HuH-7.5 (cell line): ENCODE measurements at regions not wholly inside any gene's neighbourhood (a gene's known extent, or its start where the extent isn't known, plus 50 kb on each side); places are given as distances from the start of the nearest gene placed in this dataset.
"Not testable (repeated sequence)": the region's sequence is repeated elsewhere in the genome, so short reads cannot be mapped to it uniquely, and the experiment has no call there.

Source experiments
- DNase-seq: peaks from one replicate; pipeline ENCODE4 v3.0.0; 2011; ENCODE audit warnings: low spot score

DNA sequence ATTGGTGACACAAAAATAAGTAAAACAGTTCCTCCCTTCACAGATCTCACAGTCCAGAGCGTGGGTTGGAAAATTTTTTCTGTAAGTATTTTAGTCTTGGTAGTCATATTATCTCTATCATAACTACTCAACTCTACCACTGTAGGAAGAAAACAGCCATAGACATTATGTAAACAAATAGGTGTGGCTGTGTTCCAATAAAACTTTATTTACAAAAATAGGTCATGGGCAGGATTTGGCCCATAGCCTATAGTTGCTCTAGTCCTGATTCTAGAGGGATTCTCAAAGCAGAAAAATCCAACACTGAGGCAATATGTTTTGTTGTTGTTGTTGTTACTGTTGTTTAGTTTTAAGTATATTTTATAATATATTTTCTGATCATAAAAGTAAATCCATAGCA lies 206.1 kb upstream of the GADL1 start:
- no peak for DNase-seq

DNA sequence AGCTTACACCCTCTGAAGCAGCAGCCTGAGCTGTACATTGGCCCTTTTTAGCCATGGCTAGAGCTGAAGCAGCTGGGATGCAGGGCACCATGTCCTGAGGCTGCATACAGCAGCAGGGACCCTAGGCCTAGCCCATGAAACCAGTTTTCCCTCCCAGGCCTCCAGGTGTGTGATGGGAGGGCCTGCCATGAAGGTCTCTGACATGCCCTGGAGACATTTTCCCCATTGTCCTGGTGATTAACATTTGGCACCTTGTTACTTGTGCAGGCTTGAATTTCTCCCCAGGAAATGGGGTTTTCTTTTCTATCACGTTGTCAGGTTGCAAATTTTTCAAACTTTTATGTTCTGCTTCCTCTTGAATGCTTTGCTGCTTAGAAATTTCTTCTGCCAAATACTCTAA lies 206.8 kb upstream of the GADL1 start:
- not testable (repeated sequence) for DNase-seq

DNA sequence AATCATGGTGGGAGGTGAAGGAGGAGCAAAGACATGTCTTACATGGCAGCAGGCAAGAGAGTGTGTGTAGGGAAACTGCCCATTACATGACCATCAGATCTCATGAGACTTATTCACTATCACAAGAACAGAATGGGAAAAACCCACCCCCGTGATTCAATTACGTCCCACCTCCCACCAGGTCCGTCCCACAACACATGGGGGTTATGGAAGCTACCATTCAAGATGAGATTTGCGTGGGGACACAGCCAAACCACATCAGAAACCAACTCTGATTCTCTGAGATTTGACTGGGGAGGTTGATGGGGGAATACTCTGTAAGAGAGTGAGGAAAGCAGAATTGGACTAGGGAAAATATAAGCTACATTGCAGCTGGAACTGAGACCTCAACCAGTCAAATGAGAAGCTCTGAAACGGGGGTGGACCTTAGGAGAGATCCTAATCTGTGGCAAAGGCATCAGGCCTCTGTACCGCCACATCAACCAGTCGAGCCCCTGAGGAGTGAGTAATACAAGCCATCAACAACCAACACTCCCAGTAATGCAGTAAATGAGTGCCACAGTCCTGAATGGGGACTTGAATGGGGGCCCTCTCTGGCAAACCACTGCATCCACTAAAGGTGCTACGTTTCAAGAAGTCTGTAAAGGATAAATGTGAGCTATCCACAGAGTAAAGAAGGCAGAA lies 207.9 kb upstream of the GADL1 start:
- no peak for DNase-seq

DNA sequence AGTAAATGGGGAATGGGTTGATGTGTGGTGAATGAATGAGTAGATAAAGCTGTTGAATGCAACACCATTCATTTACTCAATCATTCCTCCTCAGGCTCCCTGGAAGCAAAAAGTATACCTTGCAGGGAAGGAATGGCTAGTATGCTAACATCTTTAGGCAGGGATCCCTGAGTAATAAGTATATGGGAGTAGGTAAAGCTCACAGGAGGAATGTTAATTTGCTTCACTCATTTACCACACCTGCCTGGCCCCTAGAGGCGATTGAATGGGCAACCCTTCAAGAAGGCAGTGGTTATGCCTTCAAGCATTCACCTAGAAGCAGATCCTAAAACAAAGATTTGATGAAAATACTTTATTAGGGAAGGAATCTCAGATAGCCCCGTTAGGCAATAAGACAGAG lies 208.7 kb upstream of the GADL1 start:
- no peak for DNase-seq

DNA sequence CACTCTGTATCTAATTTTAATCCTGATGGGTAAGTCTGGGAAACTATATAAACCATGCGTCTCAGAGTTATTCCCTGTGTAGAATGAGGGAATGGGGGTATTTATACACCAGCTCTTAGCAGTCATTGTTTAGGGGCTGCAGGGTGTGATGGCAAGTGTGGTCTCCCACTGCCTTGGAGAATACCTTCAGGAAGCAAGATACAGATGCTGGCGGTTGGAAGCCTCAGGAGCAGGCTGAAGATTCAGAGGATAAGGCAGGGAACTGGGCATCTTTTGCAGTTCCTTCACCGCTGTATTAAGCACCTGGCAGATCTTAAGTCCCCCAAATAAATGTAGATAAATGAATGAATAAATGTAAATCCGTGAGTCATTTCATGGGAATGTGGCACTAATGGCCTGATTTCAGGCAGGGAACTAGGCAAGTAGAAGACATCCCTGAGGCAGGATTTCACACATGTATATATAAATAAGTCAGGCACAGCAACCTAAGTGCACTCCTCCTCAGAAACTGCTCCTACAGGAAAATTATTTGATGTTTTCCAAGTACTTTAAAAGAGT lies 209.2 kb upstream of the GADL1 start:
- DNase-seq, result no peak

DNA sequence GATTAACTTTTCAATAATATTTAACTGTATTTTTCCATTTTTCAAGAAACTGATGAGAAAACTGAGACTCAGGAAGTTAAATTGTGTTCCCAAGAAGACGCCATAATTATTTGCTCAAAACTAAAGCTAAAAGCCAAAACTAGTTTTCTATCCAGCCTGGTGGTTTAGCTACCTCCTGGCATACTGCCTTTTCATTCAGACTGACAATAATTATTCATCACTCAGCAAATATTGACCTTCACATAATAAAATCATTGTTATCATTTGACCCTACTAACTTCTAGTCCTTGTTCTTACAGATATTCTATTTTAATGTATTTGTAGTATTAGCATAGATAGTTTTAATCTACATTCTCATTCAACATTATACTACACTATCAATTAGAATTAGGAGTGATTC lies 210.6 kb upstream of the GADL1 start:
- DNase-seq, result no peak

DNA sequence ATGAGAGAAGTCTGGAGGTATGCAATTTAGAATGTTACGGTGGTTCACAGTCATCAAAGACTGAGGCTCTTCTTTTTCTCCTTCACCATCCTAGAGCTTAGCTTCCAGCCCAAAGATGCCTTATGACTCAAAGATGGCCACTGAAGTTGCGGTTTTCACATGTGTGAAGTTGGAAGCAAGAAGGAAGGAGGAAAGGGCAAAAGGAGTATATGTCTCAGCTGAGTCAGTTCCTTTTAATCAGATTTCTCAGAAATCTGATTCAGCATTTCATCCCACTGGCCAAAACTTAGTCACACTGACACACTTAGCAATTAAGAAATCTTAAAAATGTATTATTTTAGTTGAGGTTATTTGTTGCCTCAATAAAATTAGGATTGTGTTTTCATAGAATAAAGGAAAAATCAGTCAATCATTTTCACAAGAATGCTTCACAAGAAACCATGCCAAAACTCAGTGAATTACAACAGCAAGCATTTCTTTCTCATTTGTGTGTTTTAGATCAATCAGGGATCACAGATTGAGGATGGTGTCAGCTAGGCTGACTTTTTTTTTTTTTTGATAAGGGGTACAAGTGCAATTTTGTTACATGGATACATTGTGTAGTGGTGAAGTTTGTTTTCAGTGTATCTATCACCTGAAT lies 211.1 kb upstream of the GADL1 start:
- DNase-seq, result no peak

DNA sequence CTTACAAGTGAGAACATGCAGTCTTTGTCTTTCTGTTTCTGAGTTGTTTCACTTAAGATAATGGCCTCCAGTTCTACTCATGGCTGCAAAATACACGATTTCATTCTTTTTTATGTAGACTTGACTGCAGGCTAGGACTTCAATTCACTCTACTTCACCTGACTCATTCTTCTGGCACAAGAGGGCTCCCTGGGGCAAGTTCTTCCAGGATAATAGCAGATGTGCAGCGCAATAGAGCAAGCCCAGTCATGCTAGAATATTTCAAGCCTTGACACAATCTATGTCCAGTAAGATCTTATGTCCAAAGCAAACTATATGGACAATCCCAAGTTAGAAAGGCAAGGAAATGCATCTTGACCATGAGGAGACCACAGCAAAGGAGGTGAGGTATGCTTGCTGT lies 211.7 kb upstream of the GADL1 start:
- DNase-seq, result no peak

DNA sequence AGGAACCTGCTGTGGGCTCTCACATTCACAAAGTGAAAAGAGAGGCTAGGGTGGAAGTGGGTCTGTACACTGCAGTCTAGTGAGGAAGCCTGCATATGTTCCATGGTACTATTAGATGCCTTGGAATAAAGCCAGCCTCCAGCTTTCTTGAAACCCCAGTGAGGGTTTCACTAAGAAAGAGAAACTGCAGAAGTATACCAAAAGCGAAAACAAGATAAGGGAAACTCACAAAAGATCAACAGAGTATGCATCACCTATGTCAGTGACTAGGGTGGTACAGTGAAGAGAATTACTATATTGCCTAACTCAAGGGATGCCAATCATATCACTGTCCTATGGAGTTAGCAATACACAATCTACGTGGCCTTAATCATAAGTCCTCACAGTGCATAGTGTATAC lies 212.5 kb upstream of the GADL1 start:
- no peak for DNase-seq

DNA sequence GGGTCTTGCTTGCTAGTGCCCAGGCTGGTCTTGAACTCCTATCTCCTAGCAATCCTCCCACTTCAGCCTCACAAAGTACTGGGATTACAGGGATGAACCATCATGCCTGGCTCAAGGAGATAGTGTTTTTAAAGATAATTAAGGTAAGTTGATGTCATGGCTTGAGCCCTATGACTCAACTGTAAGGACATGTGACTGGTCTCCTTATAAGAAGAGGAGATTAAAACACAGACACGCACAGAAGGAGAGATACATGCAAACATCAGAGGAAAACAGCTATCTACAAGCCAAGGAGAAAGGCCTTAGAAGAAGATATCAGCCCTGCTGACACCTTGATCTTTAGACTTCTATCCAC lies 220.4 kb upstream of the GADL1 start:
- DNase-seq, result no peak

DNA sequence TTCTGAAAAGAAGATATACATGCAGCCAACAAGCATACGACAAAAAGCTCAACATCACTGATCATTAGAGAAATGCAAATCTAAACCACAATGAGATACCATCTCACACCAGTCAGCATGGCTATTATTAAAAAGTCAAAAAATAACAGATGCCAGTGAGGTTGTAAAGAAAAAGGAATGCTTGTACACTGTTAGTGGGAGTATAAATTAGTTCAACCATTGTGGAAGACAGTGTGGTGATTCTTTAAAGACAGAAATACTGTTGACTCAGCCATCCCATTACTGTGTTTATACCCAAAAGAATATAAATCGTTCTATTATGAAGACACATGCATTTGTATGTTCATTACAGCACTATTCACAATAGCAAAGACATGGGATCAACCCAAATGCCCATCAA lies 221.1 kb upstream of the GADL1 start:
- DNase-seq, result not testable (repeated sequence)

DNA sequence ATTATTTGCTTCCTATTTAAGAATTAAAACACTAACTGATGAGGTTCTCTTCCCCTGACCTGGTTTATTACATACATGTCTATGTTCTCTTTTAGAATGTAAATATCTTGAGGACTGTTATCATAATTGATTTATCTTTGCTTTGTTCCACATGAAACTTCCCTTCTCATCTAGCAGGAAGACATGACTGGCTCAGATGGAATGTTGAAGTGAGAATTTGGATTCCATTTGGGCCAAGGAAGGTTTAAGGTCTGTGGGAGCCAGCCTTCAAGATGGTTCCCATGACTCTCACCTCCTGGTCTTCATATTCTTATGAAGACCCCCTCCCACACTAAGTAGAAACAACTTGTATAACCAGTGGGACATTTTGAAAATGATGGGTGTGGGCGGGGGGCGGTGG lies 222.2 kb upstream of the GADL1 start:
- DNase-seq, result no peak

DNA sequence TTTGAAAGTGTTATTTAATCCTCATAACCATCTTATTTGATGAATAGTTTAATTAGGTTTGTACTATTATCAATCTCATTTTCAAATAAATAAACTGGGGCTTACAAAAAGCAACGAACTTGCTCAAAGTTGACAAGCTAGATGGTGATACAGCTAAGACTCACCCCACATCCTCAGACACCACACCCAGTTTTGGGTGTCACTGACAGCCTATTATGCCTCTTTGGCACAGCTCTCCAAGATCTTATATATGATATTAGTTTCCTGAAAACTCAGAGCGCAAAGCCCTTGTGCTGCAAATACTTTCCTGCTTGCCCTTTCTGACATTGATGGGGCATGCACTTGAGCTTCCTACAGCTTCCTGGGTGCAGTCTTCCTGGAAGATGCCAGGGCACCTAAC lies 223.4 kb upstream of the GADL1 start:
- DNase-seq, result no peak

DNA sequence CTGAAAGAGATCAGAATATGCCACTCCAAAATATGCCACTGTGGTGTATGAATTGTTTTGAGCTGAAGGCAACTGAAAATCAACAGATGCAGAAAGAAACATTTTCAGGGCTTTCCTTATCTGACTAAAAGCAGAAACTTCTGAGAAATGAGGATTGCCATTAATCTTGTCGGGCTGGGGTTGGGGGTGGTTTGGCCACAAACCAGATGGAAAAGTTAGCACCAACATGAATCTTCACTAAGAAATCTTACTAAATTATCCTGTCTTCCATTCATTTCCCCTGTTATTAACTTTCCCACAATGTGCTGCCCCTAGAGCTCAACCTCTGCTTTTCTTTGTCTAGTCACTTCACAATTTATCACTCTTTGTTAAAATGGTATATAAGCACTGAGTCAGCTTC lies 229.9 kb upstream of the GADL1 start:
- DNase-seq, result no peak

DNA sequence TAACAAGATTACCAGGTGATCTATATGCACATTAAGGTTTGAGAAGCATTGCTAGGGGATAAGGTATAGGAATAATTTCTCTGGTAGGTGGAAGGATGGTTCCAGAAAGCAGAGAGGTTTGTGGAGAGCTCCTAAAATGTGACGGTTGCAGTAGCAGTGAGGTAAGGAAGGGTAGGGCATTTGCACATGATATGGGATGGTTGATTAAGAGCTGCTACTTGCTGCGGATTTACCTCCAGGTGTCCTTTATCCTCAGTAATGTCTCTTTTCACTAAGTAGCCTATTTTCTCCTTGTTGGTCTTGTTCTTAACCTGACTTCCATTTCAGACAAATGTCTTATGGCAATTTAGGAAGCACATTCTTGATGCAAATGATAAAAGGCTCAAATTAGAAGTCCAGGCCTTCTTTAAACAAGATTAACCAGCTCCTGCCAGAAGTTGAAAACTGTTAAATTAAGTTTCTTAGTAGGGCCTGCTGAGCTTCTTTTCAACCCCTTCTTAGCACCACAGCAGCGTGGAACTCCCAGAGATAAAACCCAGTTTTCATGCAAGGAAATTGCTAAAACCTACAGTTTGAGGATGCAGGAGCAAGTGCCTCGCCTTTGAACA lies 231.1 kb upstream of the GADL1 start:
- DNase-seq, result no peak

DNA sequence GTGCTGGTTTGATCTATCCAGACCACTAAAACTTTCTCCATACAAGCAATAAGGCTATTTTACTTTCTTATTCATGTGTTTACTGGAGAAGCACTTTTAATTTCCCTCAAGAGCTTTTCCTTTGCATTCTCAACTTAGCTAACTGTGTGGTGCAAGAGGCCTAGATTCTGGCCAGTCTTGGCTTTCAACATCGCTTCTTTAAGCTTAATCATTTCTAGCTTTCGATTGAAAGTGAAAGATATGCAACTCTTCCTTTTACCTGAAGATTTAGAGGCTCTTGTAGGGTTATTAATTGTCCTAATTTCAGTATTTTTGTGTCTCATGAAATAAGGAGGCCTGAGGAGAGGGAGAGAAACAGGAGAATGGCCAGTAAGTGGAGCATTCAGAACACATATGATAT lies 234.8 kb upstream of the GADL1 start:
- no peak for DNase-seq

DNA sequence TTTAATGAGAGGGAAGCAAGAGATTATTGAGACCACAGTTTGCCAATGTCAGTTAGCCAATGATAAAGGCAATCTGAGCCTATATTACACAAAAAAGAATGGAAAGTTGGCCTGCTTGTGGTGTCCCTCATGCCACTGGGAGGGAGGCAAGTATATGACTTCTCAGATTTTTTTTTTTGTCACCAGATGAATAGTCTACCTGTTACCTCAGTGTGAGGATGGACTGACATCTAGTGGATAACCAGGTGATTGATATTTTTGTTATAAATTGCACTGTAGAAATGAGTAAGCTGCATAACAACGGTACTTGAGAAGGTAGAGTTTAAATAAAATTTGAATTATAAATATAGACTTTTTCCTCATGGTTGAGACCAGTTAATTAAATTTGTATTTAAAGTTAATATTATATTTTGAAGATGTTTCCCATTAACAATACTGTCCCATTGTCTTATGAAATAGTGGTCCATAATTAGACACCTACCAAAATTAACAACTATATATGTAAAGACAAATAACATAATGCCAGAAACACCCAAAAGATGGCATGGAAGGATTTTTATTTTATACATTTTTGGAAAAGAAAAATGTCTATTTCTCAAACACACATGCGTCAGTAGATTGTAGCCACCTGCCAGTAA lies 237.8 kb upstream of the GADL1 start:
- DNase-seq, result peak; percentile 20

DNA sequence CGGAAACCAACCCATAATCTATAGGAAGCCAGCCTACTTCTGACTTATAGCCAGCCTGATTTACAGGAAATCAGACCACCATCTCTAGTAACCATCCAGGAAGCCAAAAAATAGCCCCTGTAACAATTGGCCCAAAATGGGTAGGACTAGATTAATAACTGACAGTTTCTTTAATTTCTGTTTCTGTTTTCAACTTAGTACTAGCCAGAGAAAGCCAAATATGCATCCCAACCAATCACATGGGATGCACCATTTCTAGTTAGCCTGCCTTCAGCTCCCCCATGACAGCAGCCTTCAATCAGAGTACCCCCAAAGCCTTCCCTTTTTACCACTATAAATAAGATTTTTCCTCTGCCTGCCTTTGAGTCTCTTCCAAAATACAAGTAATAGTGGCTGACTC lies 239.1 kb upstream of the GADL1 start:
- no peak for DNase-seq

DNA sequence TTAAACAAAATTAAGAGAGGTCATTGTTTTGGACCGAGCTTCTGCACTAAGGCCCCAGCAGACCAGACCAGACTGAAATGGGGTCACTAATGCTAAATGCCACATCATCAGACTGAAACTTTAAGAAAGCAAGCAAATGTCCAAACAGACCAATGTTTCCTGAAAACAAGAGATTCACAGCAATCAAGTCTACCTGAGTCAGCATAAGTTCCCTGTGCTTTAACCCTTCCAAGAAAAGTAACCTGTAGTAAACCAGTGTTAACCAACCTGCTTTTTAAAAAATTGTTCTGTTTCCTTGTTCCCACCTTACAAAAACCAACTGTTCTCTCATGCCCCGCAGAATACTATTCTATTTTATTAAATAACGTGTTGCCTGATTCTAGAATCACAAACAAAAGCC lies 241.1 kb upstream of the GADL1 start:
- DNase-seq, result no peak

DNA sequence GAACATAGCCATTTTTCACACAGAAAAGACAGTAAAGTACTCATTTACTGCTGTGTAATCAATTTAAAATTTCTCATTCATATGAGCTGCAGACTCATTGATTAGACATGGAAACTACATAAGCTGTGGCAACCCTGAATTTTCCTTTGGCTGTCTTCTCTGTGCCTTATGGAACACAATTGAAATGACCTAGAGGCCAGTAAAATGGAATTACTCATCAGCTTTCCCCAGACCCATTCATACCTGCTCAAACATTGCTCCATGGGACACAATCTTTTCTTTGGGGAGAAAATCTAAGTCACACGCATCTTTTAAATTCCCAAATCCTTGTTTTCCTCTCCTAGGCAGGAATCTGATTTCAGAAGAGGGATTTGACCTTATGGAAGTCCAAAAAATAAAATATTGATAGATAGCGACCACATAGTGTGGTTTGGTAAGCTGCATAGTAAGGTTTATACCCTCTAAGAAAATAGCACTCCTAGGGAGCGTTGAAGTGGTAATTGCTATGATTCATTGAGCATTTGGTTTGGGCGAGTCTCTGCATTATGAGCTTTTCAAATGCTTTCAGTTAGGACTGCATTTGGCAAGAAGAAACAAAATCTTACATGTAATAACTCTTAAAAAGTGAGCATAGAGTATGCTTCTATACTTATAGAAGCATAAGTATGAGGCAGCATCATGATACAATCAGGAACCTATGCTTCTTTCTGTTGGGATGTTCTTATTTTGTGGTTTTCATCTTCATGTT lies 243.4 kb upstream of the GADL1 start:
- DNase-seq, result no peak

DNA sequence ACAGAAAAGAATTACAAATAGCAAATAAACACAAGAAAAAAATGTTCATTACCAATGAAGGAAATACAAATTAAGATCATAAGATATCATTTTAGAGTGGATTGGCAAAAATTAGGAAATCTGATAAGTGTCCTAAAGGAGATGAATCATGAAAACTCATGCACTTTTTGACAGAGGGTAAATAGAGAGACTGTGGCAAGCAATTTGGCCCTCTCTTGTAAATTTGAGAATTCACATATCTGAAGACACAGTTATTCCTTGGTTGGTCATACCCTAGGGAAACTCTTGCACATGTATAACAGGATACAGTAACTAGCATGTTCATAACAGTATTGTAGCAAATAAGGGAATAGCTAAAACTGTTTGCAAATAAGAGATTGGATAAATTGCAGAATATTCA lies 246.0 kb upstream of the GADL1 start:
- no peak for DNase-seq

DNA sequence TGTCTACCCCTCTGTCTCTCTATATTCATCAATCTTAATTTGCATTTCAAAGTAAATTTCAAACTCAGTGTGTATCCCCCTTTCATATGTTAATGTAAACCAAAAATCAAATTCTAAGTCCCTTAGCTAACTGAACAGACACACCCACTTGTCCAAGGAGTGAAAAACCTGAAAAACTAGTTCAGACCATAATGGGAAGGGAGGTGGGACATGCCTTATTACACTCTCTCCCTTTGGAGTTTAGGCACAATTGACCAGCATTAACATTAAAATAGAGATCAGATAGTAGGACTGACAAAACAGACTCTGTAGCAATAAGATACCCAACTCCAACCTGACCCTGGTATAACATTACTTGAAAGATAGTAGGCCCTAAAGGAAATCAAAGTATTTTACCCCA lies 247.7 kb upstream of the GADL1 start:
- DNase-seq, result no peak
